ENCODE measurements at regions not wholly inside any gene's neighbourhood (a gene's known extent, or its start where the extent isn't known, plus 50 kb on each side); places are given as distances from the start of the nearest gene placed in this dataset.

GRCh38 chr7:68429411-68430117, 1168.7 kb upstream of the AUTS2 start:
- H3K9me3 ChIP-seq (ENCODE audit: severe bottlenecking) = no peaks in the 10 kb centered on the region

GRCh38 chr7:68432585-68432984, 1165.7 kb upstream of the AUTS2 start:
- no peak for DNase-seq
- TF ChIP-seq CTCF (IDR thresholded peaks at IDR 0.05; ENCODE audit: low read depth, low read length) = no peak
- no peak overlapping the region for H3K4me3 ChIP-seq (ENCODE audit: low read depth, low read length)
- no peak overlapping the region for H3K27ac ChIP-seq
- no peaks in the 10 kb centered on the region for H3K27me3 ChIP-seq (ENCODE audit: insufficient read depth, low read depth, severe bottlenecking)
- H3K9me3 ChIP-seq (ENCODE audit: severe bottlenecking) = no peaks in the 10 kb centered on the region
- no peaks in the 10 kb centered on the region for H3K36me3 ChIP-seq

More at GRCh38 chr7:68429411-68430117, 1168.7 kb upstream of the AUTS2 start:
- H3K36me3 ChIP-seq = no peaks in the 10 kb centered on the region
- H3K4me3 ChIP-seq (ENCODE audit: low read depth, low read length) = no peak overlapping the region
- H3K27me3 ChIP-seq (ENCODE audit: insufficient read depth, low read depth, severe bottlenecking) = no peaks in the 10 kb centered on the region
- TF ChIP-seq CTCF (IDR thresholded peaks at IDR 0.05; ENCODE audit: low read depth, low read length) = no peak
- H3K27ac ChIP-seq = no peak overlapping the region
- no peak for DNase-seq

- Histone ChIP-seq H3K9me3 (ENCODE audit: severe bottlenecking) (no peaks in the 10 kb centered on the region), H3K36me3 (no peaks in the 10 kb centered on the region), H3K27ac (no peak overlapping the region), H3K4me3 (ENCODE audit: low read depth, low read length) (no peak overlapping the region), H3K27me3 (ENCODE audit: insufficient read depth, low read depth, severe bottlenecking) (no peaks in the 10 kb centered on the region)
- no peak for TF ChIP-seq CTCF (IDR thresholded peaks at IDR 0.05; ENCODE audit: low read depth, low read length)
- DNase-seq = no peak
Measured at GRCh38 chr7:68433462-68434070, 1164.7 kb upstream of the AUTS2 start.

- DNase-seq = no peak
- H3K27ac ChIP-seq = no peak overlapping the region
- H3K36me3 ChIP-seq = no peaks in the 10 kb centered on the region
- no peak overlapping the region for H3K4me3 ChIP-seq (ENCODE audit: low read depth, low read length)
- H3K9me3 ChIP-seq (ENCODE audit: severe bottlenecking) = no peaks in the 10 kb centered on the region
- H3K27me3 ChIP-seq (ENCODE audit: insufficient read depth, low read depth, severe bottlenecking) = no peaks in the 10 kb centered on the region
- TF ChIP-seq CTCF (IDR thresholded peaks at IDR 0.05; ENCODE audit: low read depth, low read length) = no peak
Measured at GRCh38 chr7:68434857-68435256, 1163.4 kb upstream of the AUTS2 start.

GRCh38 chr7:68438016-68438415, 1160.3 kb upstream of the AUTS2 start:
- Histone ChIP-seq H3K27ac (no peak overlapping the region), H3K9me3 (ENCODE audit: severe bottlenecking) (no peaks in the 10 kb centered on the region), H3K27me3 (ENCODE audit: insufficient read depth, low read depth, severe bottlenecking) (no peaks in the 10 kb centered on the region), H3K36me3 (no peaks in the 10 kb centered on the region), H3K4me3 (ENCODE audit: low read depth, low read length) (no peak overlapping the region)
- DNase-seq = no peak
- TF ChIP-seq CTCF (IDR thresholded peaks at IDR 0.05; ENCODE audit: low read depth, low read length) = no peak
